Kidney tubule cell (primary cell): ENCODE measurements at regions not wholly inside any gene's neighbourhood (a gene's known extent, or its start where the extent isn't known, plus 50 kb on each side); places are given as distances from the start of the nearest gene placed in this dataset.
A peak's percentile ranks its signal among the peaks of the same experiment; 100 is the strongest.
"Not testable (repeated sequence)": the region's sequence is repeated elsewhere in the genome, so short reads cannot be mapped to it uniquely, and the experiment has no call there.

Experiments used
- DNase-seq: peaks from one replicate; pipeline ENCODE4 v3.0.0-alpha.2; 2018; ENCODE audit warnings: low spot score

DNA sequence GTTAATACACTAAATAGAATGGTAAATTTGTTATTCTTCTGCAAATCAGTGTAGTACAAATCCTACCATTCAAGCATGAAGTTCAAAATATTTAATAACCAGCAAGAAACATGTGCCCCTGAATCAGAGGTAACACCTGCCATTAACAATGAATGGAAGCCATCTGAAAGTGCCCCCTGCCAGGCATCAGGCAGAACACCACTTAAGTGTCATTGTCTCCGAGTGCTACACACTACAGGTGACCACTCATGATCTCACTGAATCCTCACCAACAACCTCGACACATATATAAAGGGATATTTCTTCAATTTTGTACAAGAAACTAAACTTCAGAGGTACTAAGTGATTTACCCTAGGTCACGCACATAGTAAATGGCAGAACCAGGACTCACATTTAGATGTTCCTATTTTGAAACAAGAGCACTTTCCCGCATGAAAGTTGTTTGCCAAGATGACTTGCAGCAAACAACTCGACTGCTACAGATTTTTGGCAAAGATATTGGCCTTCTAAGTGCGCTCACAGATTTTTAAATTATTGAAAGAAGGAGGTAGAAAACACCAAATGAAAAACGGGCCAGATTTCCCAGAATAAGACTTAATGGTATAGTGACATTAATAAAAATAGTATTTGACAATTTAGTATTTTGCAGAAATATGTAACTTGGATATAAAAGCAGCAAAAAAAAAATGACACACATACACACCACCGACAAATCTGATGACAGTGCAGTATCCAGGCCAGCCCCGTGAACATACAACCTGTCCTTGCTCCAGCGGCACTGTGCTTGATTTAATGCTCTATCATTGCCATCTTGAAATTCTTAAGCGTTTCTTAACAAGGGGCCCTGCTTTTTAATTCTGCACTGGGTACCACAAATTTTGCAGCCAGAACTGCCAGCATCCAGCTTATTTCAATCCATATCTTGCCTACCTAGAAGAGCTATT is 274.5 kb downstream of the ALDH8A1 start:
- DNase-seq = no peak

DNA sequence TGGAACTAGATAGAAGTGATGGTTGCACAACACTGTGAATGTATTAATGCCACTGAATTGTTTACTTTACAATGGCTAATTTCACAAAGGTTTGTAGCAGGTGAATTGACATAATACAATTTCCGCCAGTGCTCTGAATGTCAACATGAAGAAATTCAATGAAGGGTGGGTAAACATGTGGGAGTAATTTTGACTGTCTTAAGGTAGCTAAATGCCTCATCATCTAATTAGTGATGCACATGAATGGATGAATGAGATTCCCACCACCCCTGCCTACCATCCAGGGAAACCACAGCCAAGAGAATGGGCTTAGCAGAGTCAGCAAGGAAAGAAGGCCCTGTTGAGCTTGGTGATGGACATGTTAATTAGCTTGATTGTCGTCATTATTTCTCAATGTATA is 275.3 kb downstream of the ALDH8A1 start:
- DNase-seq = no peak

DNA sequence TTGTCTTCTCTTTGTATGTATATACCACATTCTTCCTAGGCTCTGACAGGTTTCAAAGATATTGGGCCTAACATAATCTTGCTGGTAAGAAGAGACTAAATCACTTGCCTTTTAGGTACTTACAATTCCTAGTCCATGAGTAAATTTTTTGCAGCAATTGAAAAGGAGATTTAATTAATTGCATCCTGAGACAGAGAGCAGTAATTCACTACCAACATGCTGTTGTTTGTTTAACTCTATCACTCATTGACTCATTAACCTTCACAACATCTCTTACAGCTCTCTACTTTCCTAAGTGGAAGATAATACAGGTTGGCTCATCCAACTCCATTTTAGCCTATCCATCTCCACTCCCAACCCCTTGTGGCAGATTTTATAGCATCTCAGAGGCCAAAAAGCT is 280.4 kb downstream of the ALDH8A1 start:
- DNase-seq = no peak

DNA sequence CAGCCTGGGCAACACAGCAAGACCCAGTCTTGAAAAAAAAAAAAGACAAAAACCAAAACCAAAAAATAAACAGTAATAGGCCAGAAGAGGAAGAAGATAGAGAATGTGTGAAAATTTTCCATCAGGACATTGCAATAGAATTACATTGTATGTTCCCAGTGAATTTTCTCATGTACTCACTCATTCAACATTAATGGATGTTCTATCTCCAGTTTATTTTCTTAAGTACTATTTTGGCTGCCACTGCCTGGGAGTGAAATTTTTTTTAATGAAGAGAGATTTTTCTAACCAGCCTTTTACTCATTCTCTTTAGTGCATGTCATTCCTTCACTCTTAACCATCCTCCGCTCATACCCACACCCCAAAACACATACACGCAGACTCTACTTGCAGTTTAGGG is 282.8 kb downstream of the ALDH8A1 start:
- DNase-seq = no peak

DNA sequence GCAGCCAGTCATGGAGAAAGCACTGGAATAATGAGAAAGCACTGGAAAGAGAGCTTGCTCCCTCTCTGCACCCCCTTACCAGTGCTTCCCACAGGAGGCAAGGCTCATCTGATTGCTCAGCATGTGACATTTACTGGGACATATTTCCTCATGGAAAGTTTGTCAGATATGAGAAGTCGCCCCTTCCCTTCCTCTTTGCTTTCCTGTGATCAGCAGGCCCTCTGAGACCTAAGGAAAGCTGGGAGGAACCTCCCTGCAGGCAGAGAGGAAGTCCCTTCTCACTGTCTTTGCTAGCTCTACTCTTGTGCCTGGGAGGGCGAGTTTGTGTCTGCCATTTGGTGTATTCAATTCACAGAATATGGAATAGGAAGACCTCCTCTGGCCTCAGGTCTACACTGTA is 283.8 kb downstream of the ALDH8A1 start:
- DNase-seq = peak; percentile 20

DNA sequence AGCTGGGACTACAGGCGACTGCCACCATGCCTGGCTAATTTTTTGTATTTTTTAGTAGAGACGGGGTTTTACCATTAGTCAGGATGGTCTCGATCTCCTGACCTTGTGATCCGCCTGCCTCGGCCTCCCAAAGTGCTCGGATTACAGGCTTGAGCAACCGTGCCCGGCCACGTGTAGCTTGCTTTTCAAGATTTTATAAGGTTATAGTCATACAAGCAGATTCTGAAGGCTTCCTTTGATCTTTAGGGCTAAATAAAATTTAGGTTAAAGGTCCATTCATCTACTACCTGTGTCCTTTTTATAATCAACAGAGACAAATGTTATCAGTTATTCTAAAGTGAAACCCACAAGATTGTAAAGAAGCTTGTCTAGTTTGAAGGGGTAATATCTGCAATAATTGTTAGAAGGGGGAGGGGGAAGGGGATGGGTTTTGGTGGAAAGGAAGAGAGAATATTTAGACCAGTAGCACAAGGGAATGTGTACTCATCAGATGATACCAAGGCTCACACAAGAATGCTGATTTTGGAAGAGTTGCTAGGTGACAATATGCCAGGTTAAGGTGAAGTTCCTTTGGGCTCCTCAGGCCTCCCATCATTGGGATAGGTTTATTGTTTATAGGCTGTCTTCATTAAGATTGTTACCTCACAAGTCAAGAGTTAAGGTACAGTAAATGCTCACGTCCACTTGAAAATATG is 284.7 kb downstream of the ALDH8A1 start:
- DNase-seq = peak; percentile 22

DNA sequence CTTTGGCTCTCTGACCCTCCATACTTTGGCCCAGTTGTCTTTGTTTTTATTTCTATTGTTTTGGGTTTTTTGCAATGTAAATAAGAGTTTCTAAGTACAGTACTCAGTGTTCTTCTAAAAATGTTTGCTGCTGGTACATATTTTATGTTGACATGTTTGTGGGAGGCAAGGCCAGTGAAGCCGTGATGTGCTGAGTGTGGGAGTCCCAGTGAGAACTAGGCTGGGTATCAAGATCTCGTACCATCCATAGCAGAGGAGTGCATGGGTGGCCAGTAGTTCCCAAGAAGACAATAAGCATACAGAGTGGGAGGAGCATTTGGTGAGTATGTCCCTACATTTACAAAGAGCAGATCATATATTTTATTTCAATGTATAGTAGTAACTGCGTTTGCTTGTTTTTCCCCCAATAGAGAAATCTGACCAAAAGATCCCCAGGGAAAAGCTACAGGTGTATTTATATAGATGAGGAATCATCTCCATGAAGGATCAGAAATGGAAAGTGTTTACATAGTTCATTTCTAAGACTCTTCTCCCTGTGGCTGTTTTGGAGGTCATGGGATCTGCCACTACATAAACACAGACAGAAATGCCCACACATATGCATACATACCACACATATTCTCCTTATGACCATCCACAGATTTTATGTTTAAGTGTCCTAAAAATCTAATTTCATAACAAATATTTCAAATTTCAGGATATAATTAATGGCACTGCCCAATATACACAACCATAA is 285.9 kb downstream of the ALDH8A1 start:
- DNase-seq = no peak

DNA sequence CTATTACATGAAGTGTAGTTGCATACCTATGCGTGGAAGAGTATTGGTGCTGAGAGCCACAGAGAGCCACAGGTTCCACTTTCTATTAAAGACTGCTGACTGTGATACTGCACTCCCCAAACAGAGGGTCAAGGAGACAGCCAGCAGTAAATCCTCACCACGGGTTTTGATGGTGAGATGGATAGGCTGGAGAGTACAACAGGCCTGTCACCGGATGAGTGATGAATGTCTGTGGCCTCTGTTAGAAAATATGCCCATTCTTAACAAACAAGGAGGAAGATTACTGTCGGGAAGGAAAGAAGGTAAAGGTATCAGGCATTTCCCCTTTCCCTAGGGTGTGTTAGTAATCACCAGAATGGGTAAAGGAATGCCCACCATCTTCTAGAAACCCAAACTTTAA is 286.5 kb downstream of the ALDH8A1 start:
- no peak for DNase-seq

DNA sequence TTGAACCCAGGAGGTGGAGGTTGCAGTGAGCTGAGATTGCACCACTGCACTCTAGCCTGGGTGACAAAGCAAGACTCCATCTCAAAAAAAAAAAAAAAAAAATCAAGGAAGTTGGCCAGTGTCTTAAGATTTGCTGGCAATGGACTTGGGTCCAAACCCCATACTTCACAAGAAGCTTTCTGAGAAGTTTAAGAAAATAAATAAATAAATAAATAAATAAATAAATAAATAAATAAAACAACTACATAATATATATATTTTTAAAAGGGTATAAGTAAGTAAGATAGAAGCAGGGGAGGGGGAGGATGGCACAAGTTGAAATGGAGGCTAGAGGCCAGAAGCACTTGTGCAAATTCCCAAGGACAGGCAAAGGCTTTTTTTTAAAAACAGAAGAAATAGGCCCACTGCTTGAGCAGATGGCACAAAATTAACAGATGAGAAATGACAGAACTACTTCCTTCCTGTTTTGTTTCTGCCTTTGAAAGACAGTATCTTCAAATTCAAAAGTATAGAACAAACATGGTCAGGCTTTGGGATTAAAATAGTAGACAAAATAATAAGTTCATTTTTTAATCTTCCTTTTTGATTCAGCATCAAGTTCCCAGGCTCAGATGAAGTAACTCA is 287.7 kb downstream of the ALDH8A1 start:
- DNase-seq = no peak

DNA sequence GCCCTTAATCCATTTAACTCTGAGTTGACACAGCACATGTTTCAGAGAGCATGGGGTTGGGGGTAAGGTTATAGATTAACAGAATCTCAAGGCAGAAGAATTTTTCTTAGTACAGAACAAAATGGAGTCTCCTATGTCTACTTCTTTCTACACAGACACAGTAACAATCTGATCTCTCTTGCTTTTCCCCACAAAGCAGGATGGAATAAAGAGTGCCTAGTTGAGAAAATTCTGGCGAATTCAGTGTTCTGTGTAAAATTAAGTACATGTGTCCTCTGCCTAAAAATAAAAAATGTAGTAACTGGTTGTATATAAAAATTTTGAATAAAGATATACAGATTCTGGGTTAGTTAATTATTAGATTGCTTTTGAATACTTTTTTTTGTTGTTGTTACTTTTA is 290.0 kb downstream of the ALDH8A1 start:
- DNase-seq = not testable (repeated sequence)

DNA sequence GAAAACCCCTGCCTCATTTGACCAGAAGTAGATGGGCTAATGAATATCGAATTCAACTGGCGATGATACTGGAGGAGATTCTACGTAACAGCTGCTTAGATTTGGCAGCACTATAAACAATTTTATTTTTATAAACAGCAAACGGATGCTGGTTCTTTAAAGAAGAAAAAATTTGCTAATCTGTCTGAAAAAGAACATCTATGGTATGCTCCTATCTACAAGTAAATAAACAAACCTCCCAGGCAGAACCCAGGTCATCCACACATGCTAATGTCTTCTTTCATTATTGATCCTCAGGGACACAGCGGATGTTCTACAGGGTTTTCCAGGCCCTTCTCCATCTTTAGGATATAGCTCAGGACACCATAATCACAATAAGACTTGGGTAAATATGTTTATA is 291.3 kb downstream of the ALDH8A1 start:
- DNase-seq = no peak

DNA sequence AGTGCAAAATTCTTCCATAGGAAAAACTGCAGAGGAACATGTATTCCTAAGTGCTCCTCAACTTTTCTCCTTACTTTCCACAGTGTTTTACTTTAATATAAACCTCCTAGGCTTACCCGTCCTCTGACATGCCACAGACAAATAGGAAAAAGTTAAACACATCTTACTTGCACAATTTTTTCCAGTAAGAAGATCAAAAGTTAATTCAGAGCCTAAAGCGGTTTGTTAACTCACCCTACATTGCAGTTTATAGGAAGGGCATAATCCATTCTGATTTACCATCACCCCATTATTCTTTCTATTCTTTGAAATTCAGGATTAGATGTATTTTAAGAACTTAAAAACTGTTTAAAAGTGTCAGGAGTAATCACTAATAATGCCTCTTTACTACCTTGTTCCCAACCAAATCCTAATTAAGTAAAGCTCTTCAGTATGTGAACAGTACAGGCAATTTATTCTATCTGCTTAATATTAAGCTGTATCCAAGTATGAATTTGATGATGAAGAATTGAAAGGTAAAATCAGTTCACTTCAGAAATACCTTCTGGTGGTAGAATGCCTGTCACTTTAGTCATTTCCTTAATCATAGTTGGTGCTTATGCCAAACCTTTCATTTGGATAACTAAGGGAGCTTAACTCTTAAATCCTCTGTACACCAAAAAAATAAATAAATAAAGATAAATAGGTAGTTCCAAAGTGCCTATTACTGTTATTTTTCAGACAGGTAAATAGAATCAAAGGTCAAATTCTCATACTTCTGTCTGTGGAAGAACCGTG is 292.0 kb downstream of the ALDH8A1 start:
- peak; percentile 66 for DNase-seq

DNA sequence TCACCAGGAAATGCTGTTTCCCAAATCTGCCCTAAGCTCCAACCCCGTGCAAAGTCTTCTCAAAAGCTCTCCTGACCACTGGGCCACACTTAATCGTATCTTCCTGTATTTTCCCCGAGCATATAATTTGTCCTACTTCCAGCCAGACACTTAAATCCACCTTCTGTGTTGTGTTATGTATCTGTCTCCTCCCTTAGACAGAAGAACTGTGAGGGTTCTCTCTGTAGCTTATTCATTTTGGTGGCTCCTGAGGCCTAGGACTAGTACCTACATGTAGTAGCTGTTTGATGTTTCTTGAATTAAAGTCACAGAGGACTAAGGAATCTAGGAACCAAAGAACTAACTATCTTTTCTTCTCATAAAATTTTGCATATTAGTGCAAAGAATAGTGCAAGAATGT is 292.6 kb downstream of the ALDH8A1 start:
- no peak for DNase-seq

DNA sequence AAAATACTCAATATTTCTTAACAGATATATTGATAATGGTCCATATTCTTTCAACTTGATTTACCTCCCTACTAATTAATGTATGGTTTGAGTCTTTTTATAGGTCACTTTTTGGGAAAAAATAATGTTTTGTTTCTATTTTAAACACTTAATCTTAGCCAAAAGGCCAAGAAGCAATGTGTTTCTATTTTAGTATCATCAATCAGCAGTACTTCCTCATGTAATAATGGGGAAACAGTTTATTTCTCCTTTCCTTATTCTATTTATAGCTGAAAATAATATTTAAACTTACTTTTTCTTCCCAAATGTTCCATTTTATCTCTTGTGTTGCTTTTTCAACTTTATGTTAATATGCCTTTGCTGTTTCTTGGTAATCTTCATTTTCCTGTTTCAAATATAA is 295.1 kb downstream of the ALDH8A1 start:
- no peak for DNase-seq

DNA sequence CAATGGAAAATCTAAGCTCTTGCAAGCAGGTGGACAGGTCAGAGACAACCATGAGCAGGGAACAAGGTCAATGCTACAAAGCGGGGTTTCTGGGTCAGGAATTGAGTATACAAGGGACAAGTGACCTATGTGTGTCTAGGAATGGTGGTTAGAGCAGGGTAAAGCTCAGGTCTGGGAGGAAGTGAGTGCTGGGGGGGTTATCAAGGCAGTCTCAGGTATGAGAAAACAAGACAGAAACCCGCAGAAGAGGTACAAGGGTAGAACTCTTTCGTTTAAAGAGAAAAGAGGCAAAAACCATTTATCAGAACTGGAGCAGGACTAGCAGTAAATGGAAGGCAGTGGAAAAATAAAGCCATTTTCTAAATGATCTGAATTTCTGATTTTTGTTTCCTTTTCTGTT is 298.4 kb downstream of the ALDH8A1 start:
- DNase-seq = no peak

DNA sequence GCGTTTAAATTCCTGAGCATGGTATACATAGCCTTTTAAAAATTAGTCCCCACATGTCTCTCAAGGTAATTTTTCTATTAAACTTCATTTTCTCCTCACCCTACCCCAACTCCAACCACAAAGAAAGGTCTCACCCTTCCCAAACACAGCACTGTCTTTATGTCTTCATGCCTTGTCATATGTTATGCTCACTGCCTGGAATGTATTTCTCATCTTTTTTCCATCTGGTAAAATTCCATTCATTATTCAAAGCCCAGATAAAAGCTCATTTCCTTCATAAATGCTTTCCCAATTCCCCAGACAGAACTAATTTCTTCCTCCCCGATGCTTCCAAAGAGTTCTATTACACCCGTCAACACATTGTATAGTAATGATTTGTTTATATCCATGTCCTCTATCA is 302.0 kb downstream of the ALDH8A1 start:
- DNase-seq = no peak

DNA sequence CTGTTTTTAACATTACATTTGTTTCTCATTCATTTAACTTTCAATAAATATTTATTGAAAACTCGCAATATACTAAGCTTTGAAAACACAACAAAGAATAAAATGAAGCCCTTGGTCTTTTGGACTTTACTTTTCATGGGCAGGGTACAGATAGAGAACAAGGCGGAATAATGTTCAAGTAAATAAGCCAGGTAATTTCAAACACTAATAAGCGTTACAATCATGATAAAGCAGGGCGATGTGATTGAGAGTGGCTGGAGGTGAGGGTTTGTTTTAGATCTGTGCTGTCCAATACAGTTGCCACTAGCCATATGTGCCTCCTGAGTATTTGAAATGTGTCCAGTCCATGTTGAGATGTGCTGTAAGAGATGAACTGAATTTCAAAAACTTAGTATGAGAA is 307.1 kb downstream of the ALDH8A1 start:
- no peak for DNase-seq

DNA sequence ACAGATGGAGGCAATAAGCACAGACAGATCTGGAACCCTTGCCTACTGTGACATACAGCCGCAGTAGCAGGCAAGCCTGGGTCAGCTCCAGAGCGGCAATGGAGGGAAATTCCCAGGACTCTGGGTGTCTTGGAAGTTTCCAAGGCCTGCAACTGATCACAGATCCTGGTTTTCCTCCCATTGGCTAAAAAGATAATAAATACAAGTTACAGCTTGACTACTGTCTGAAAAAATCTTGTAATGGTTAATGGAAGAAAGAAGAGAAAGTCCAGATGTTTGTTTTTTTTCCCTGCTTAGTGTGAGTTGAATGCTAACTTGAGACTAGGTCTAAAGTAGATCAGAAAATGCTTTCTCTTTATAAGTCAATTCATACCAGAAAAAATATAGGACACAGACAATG is 307.6 kb downstream of the ALDH8A1 start:
- peak; percentile 79 for DNase-seq

DNA sequence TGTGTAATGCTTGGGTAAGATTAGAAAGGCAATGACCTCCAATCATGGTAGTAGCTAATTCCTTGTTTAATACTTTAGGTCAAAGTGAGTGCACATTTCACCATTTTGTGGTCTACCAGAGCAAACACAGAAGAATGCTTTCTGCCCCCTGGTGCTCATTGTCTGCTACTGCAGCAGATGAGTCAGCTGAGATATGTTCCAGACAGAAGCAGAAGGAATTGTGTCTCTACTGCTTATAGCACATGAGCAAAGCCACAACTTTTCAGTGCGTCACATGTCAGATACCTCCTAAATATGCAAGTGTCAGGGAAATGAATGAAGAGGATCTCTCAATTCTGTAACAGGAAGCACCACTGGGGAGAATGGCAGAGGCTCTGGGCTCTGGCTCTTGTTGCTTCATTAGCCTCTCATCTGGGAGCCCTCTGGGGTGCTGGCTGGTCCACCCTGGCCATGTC is 308.9 kb downstream of the ALDH8A1 start:
- DNase-seq = peak; percentile 89

DNA sequence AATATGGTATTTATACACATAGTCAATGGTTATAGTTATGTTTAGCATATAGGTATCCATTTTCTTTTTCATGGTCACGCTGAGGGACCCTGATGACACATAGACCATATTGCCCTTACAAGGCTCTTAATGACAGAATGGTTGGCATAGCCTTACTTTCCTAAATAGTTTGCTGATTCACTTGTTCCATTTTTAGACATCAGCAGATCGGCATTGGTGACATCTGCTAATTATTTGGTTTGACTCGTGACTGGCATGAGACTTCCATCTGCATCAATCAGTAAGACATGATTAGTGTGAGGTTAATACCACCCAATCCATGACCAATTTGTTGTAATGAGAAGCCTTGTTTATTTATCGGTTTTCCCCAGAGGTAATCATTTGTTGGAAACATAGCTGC is 309.7 kb downstream of the ALDH8A1 start:
- no peak for DNase-seq

DNA sequence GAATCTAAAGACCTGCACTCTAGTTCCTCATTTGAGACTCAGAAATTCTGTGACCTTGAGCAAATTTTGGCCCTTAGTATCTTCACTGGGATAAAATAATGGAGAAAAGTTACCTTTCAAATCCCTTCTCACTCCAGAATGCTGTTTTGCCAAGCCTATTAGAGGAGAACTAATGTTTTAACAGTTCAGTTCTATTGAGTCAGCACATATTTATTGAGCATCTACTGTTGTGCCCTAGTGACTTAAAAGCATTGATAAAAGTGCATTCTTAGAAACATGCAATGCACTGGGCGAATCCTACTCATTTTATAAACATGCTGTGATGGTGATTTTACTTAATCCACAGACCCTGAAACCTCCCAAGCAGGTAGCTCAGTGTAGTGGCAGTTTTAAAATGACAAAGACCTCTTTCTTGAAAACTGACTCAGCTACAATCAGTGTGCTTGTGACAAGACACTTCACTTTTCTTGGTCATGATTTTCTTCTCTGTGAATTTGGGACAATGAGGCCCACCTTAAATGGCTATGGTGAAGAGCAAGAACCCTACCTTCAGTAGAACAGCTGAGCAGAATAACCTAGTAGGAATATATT is 312.0 kb downstream of the ALDH8A1 start:
- no peak for DNase-seq
